H1 (cell line): ENCODE measurements at regions not wholly inside any gene's neighbourhood (a gene's known extent, or its start where the extent isn't known, plus 50 kb on each side); places are given as distances from the start of the nearest gene placed in this dataset.

ENCODE experiments used
- CTCF ChIA-PET: fragments of 300-600 bp; sonication (Branson Sonifier 250); formaldehyde crosslinking; loops from one replicate; lab custom pipeline; 2021; ENCODE audit not compliant: partially characterized antibody; lab: Charles Lee
- POLR2A ChIA-PET: fragments of 300-600 bp; sonication (Branson Sonifier 250); formaldehyde crosslinking; loops from one replicate; lab custom pipeline; 2021; ENCODE audit warnings: inconsistent platforms; ENCODE audit not compliant: partially characterized antibody; lab: Charles Lee
- DNase-seq, 2 experiments: peaks; one replicate each; pipeline versions ENCODE4 v3.0.0 to v3.0.0-alpha.2; 2010 to 2022; ENCODE audit warnings: low spot score in 2 of 2, low read depth in 1 of 2, mixed read lengths in 1 of 2
- FAIRE-seq: peaks from 2 replicates; lab custom pipeline; 2011; peaks lifted over from hg19 to GRCh38; lab: Jason Lieb, UNC
- H2AFZ ChIP-seq: 2 replicates; pipeline ENCODE4 v1.8.1; 2012; ENCODE audit warnings: low read length, inconsistent platforms
- H2AK5ac ChIP-seq: 2 replicates; pipeline ENCODE4 v1.6.1; 2013; ENCODE audit warnings: low read depth, low read length
- H2BK120ac ChIP-seq: replicated peaks from 2 replicates; pipeline ENCODE3; 2013; ENCODE audit warnings: low read depth, low read length, inconsistent platforms
- H2BK12ac ChIP-seq: 2 replicates; pipeline ENCODE4 v1.6.1; 2013; ENCODE audit warnings: low read depth, low read length
- H2BK15ac ChIP-seq: 2 replicates; pipeline ENCODE4 v1.6.1; 2013; ENCODE audit warnings: low read length
- H2BK20ac ChIP-seq: 2 replicates; pipeline ENCODE4 v1.6.1; 2013; ENCODE audit warnings: low read length
- H2BK5ac ChIP-seq: 2 replicates; pipeline ENCODE4 v1.6.1; 2013; ENCODE audit warnings: low read depth, low read length
- H3K14ac ChIP-seq: 2 replicates; pipeline ENCODE4 v1.6.1; 2013; ENCODE audit warnings: inconsistent platforms; ENCODE audit not compliant: insufficient read length
- H3K18ac ChIP-seq: 2 replicates; pipeline ENCODE4 v1.6.1; 2013; ENCODE audit warnings: low read length; ENCODE audit errors: extremely low read depth
- H3K23ac ChIP-seq: 2 replicates; pipeline ENCODE4 v1.6.1; 2013; ENCODE audit warnings: inconsistent platforms; ENCODE audit not compliant: insufficient read length
- H3K23me2 ChIP-seq: 2 replicates; pipeline ENCODE4 v1.6.1; 2013; ENCODE audit warnings: low read depth, low read length
- H3K27ac ChIP-seq: 2 replicates; pipeline ENCODE4 v1.6.1; 2011; ENCODE audit warnings: low read depth, low read length, inconsistent platforms
- H3K27me3 ChIP-seq, 4 experiments: replicated peaks in 1 of 4; 1 replicate in 1 of 4; 2 replicates in 3 of 4; pipeline versions ENCODE4 v1.6.1 to v1.8.1; 2011 to 2013; ENCODE audit warnings: low read length in 3 of 4, mild to moderate bottlenecking in 3 of 4, inconsistent platforms in 2 of 4, mixed read lengths in 2 of 4, moderate library complexity in 1 of 4; ENCODE audit not compliant: control insufficient read depth in 3 of 4, insufficient read depth in 3 of 4; ENCODE audit errors: extremely low read depth in 1 of 4
- H3K36me3 ChIP-seq, 4 experiments: 2 replicates each; pipeline versions ENCODE4 v1.6.1 to v1.8.1; 2011 to 2013; ENCODE audit warnings: mild to moderate bottlenecking in 4 of 4, low read length in 3 of 4, moderate library complexity in 2 of 4, control low read depth in 1 of 4, inconsistent platforms in 1 of 4; ENCODE audit not compliant: insufficient read depth in 4 of 4, control insufficient read depth in 2 of 4
- H3K4ac ChIP-seq: replicated peaks from 2 replicates; pipeline ENCODE3; 2013; ENCODE audit warnings: low read length, low read depth, mixed read lengths, inconsistent platforms; ENCODE audit not compliant: insufficient read length
- H3K4me1 ChIP-seq, 4 experiments: replicated peaks in 1 of 4; 1 replicate in 1 of 4; 2 replicates in 3 of 4; pipeline versions ENCODE4 v1.6.1 to v1.8.1; 2011 to 2013; ENCODE audit warnings: low read length in 3 of 4, inconsistent platforms in 2 of 4, mixed read lengths in 1 of 4; ENCODE audit not compliant: insufficient read depth in 4 of 4, control insufficient read depth in 3 of 4
- H3K4me2 ChIP-seq, 2 experiments: 2 replicates each; pipeline versions ENCODE4 v1.6.1 to v1.8.1; 2011 to 2013; ENCODE audit warnings: low read depth in 2 of 2, low read length in 2 of 2, control low read depth in 1 of 2, inconsistent platforms in 1 of 2, mild to moderate bottlenecking in 1 of 2; ENCODE audit not compliant: insufficient read depth in 1 of 2
- H3K4me3 ChIP-seq, 4 experiments: fragments of 200-600, 300-600 bp in 1 of 4; sonication (generic), shearing (Covaris generic), sonication (Bioruptor Twin) in 1 of 4; 2 replicates each; pipeline versions ENCODE4 v1.5.1 to v1.8.1; 2011 to 2016; ENCODE audit warnings: low read length in 4 of 4, low read depth in 3 of 4, control low read depth in 2 of 4, inconsistent platforms in 2 of 4, mild to moderate bottlenecking in 2 of 4, mixed read lengths in 1 of 4, moderate library complexity in 1 of 4; ENCODE audit not compliant: insufficient read depth in 2 of 4; ENCODE audit errors: extremely low read depth in 1 of 4
- H3K56ac ChIP-seq: replicated peaks from 2 replicates; pipeline ENCODE3; 2013; ENCODE audit warnings: low read depth, mild to moderate bottlenecking, mixed read lengths, low read length, inconsistent platforms; ENCODE audit not compliant: insufficient read length
- H3K79me1 ChIP-seq: 2 replicates; pipeline ENCODE4 v1.6.1; 2013; ENCODE audit warnings: low read depth, low read length, control low read depth
- H3K79me2 ChIP-seq, 2 experiments: 2 replicates each; pipeline versions ENCODE4 v1.6.1 to v1.8.1; 2012 to 2013; ENCODE audit warnings: low read length in 2 of 2, mild to moderate bottlenecking in 2 of 2, inconsistent platforms in 1 of 2; ENCODE audit not compliant: insufficient read depth in 2 of 2, control insufficient read depth in 1 of 2
- H3K9ac ChIP-seq, 4 experiments: replicated peaks in 1 of 4; 1 replicate in 1 of 4; 2 replicates in 3 of 4; pipeline versions ENCODE4 v1.6.1 to v1.8.1; 2011 to 2013; ENCODE audit warnings: low read depth in 3 of 4, low read length in 3 of 4, control low read depth in 2 of 4, mild to moderate bottlenecking in 2 of 4, moderate library complexity in 2 of 4, inconsistent platforms in 1 of 4; ENCODE audit errors: extremely low read depth in 1 of 4
- H3K9me3 ChIP-seq, 2 experiments: 2 replicates each; pipeline versions ENCODE4 v1.6.1 to v1.8.1; 2012 to 2013; ENCODE audit warnings: mild to moderate bottlenecking in 2 of 2, moderate library complexity in 2 of 2, control low read depth in 1 of 2, inconsistent platforms in 1 of 2, low read depth in 1 of 2, low read length in 1 of 2, mixed read lengths in 1 of 2; ENCODE audit not compliant: insufficient read depth in 2 of 2
- H4K20me1 ChIP-seq, 2 experiments: replicated peaks in 1 of 2; 2 replicates each; pipeline versions ENCODE3 to v1.8.1; 2011 to 2013; ENCODE audit warnings: inconsistent platforms in 2 of 2, low read length in 2 of 2, mild to moderate bottlenecking in 1 of 2; ENCODE audit not compliant: insufficient read depth in 2 of 2, control insufficient read depth in 1 of 2
- H4K5ac ChIP-seq: 2 replicates; pipeline ENCODE4 v1.6.1; 2013; ENCODE audit warnings: low read length, low read depth, mixed read lengths, inconsistent platforms; ENCODE audit not compliant: insufficient read length
- H4K8ac ChIP-seq: 2 replicates; pipeline ENCODE4 v1.8.0; 2013; ENCODE audit warnings: mild to moderate bottlenecking, moderate library complexity, low read length, inconsistent platforms; ENCODE audit not compliant: insufficient read depth; ENCODE audit errors: extremely low read depth
- H4K91ac ChIP-seq: replicated peaks from 2 replicates; pipeline ENCODE3; 2013; ENCODE audit warnings: low read length, mixed read lengths, inconsistent platforms; ENCODE audit not compliant: insufficient read length
- BCL11A ChIP-seq, 2 experiments: IDR thresholded peaks; one replicate each; pipeline ENCODE4 v1.6.1; 2011; ENCODE audit warnings: low read depth in 2 of 2, low read length in 2 of 2, mild to moderate bottlenecking in 2 of 2
- HDAC6 ChIP-seq: IDR thresholded peaks from one replicate; pipeline ENCODE4 v1.7.1; 2012; ENCODE audit warnings: low read depth, mild to moderate bottlenecking, inconsistent platforms, low read length, moderate library complexity
- KDM1A ChIP-seq: fragments of 200-600, 300-600 bp; sonication (generic); IDR thresholded peaks from 2 replicates; pipeline ENCODE4 v1.7.1; 2016; ENCODE audit warnings: mild to moderate bottlenecking, low read length, borderline replicate concordance
- MAX ChIP-seq: IDR thresholded peaks from 2 replicates; pipeline ENCODE4 v1.6.1; 2012; ENCODE audit warnings: inconsistent platforms
- POLR2A ChIP-seq, 2 experiments: IDR thresholded peaks; 1 replicate in 1 of 2; 2 replicates in 1 of 2; pipeline ENCODE4 v1.6.1; 2011; ENCODE audit warnings: low read depth in 2 of 2, low read length in 2 of 2, mild to moderate bottlenecking in 2 of 2; ENCODE audit errors: control extremely low read depth in 1 of 2
- RFX5 ChIP-seq: IDR thresholded peaks from 2 replicates; pipeline ENCODE4 v1.6.1; 2011; ENCODE audit warnings: low read depth, low read length, improper control_type of control experiment, borderline replicate concordance
- RXRA ChIP-seq: IDR thresholded peaks from 2 replicates; pipeline ENCODE4 v1.6.1; 2011; ENCODE audit warnings: low read depth, mild to moderate bottlenecking, low read length, moderate library complexity; ENCODE audit not compliant: insufficient read depth
- SP1 ChIP-seq: IDR thresholded peaks from 2 replicates; pipeline ENCODE4 v1.6.1; 2011; ENCODE audit warnings: low read depth, low read length
- TAF7 ChIP-seq: optimal IDR thresholded peaks from 2 replicates; pipeline ENCODE3; 2011; ENCODE audit warnings: low read depth, mild to moderate bottlenecking, inconsistent platforms, low read length, moderate library complexity, borderline replicate concordance
- TEAD4 ChIP-seq: IDR thresholded peaks from 2 replicates; pipeline ENCODE4 v1.6.1; 2012; ENCODE audit warnings: low read depth, low read length, inconsistent platforms, mixed read lengths
- ZNF274 ChIP-seq: IDR thresholded peaks from 2 replicates; pipeline ENCODE4 v1.7.0; 2012; ENCODE audit warnings: low read length, borderline replicate concordance; ENCODE audit errors: extremely low read depth
- WGBS, 2 experiments: shearing (Covaris generic) in 1 of 2; methylation state at CpG; one replicate each; pipeline versions ENCODE4 v1.1.6 to v1.1.7; 2013 to 2015; ENCODE audit warnings: low lambda C conversion rate in 2 of 2, mixed read lengths in 2 of 2, inconsistent platforms in 1 of 2, low coverage in 1 of 2, missing lambda C conversion rate in 1 of 2; ENCODE audit not compliant: insufficient replicate concordance in 2 of 2, insufficient coverage in 1 of 2, insufficient read length in 1 of 2; ENCODE audit errors: extremely low coverage in 1 of 2, missing lambda C conversion rate in 1 of 2; 5-methylcytosine and 5-hydroxymethylcytosine counted together

- H2BK12ac ChIP-seq: no peak overlapping the region
- no peak overlapping the region for H3K56ac ChIP-seq
- H3K18ac ChIP-seq: no peak overlapping the region
- H3K27ac ChIP-seq: no peak overlapping the region
- no peaks in the 10 kb centered on the region for H3K79me1 ChIP-seq
- H2BK20ac ChIP-seq: no peak overlapping the region
- H4K91ac ChIP-seq: no peak overlapping the region
- TF ChIP-seq POLR2A (IDR thresholded peaks at IDR 0.05; ENCODE audit: control extremely low read depth in 1 of 2, low read depth in 2 of 2, low read length in 2 of 2): no peak
- no peak for TF ChIP-seq MAX
- no peak for TF ChIP-seq KDM1A
- TF ChIP-seq SP1: no peak
- no peak for TF ChIP-seq TAF7
- TF ChIP-seq ZNF274: no peak
- no peak for TF ChIP-seq RFX5
- TF ChIP-seq TEAD4: no peak
- TF ChIP-seq BCL11A (IDR thresholded peaks at IDR 0.05; ENCODE audit: low read depth in 2 of 2, low read length in 2 of 2): no peak
- no peak for TF ChIP-seq HDAC6
- no peak for TF ChIP-seq RXRA
- no peak overlapping the region for H2BK5ac ChIP-seq
- H3K4ac ChIP-seq: no peak overlapping the region
- no peak overlapping the region for H3K9ac ChIP-seq
- H4K20me1 ChIP-seq: no peaks in the 10 kb centered on the region
- H2BK120ac ChIP-seq: no peak overlapping the region
- no peak overlapping the region for H2AFZ ChIP-seq
- ChIA-PET CTCF (no interaction called here), POLR2A (no interaction called here)
- no peak overlapping the region for H3K4me2 ChIP-seq
- DNase-seq (no peak), FAIRE-seq (no peak)
- H3K4me3 ChIP-seq: no peak overlapping the region
- 91% methylated on average over 3 of the region's 3 CpGs; no CpG with 5 or more reads in 1 of the 2 experiments for WGBS, 2 experiments
- no peaks in the 10 kb centered on the region for H3K36me3 ChIP-seq
- H2BK15ac ChIP-seq: no peak overlapping the region
- no peaks in the 10 kb centered on the region for H3K23me2 ChIP-seq
- no peaks in the 10 kb centered on the region for H3K27me3 ChIP-seq
- no peaks in the 10 kb centered on the region for H3K79me2 ChIP-seq
- no peak overlapping the region for H3K14ac ChIP-seq
- H3K4me1 ChIP-seq: peaks cover 0 to 4% (median 0%) of the 10 kb centered on the region in 4 experiments; a peak in 1 of 7 replicates
- no peak overlapping the region for H4K5ac ChIP-seq
- no peaks in the 10 kb centered on the region for H3K9me3 ChIP-seq
- no peak overlapping the region for H2AK5ac ChIP-seq
- no peak overlapping the region for H4K8ac ChIP-seq
- no peak overlapping the region for H3K23ac ChIP-seq
Measured at GRCh38 chr3:176090727-176091126, 1106.6 kb downstream of the TBL1XR1 start.
